NCI-H446 (cell line): ENCODE measurements at regions not wholly inside any gene's neighbourhood (a gene's known extent, or its start where the extent isn't known, plus 50 kb on each side); places are given as distances from the start of the nearest gene placed in this dataset.
"Not testable (repeated sequence)": the region's sequence is repeated elsewhere in the genome, so short reads cannot be mapped to it uniquely, and the experiment has no call there.

Source experiments
- DNase-seq, 2 experiments: peaks; one replicate each; lab custom pipeline; 2025; lab: John Stamatoyannopoulos, UW

GRCh38 chr4:123638834-123639233 lies 242.2 kb downstream of the SPRY1 start:
- DNase-seq: no peak

GRCh38 chr4:123640271-123640670 lies 243.7 kb downstream of the SPRY1 start:
- no peak for DNase-seq

GRCh38 chr4:123640824-123641223 lies 244.2 kb downstream of the SPRY1 start:
- DNase-seq: no peak

GRCh38 chr4:123643691-123644090 lies 247.1 kb downstream of the SPRY1 start:
- DNase-seq: no peak

- no peak for DNase-seq
Measured at GRCh38 chr4:123649250-123649644, 252.7 kb downstream of the SPRY1 start.

- DNase-seq: no peak
Measured at GRCh38 chr4:123649645-123650391, 253.2 kb downstream of the SPRY1 start.

GRCh38 chr4:123651066-123651465 lies 254.5 kb downstream of the SPRY1 start:
- no peak for DNase-seq

GRCh38 chr4:123651536-123652180 lies 255.1 kb downstream of the SPRY1 start:
- DNase-seq: no peak

- no peak for DNase-seq
Measured at GRCh38 chr4:123652476-123652875, 255.9 kb downstream of the SPRY1 start.

- DNase-seq: no peak
Measured at GRCh38 chr4:123653236-123653635, 256.6 kb downstream of the SPRY1 start.

GRCh38 chr4:123656746-123657294 lies 260.2 kb downstream of the SPRY1 start:
- DNase-seq: not testable (repeated sequence)

- not testable (repeated sequence) for DNase-seq
Measured at GRCh38 chr4:123657606-123658005, 261.0 kb downstream of the SPRY1 start.

GRCh38 chr4:123659262-123659661 lies 262.7 kb downstream of the SPRY1 start:
- no peak for DNase-seq

- no peak for DNase-seq
Measured at GRCh38 chr4:123659730-123660129, 263.1 kb downstream of the SPRY1 start.

- DNase-seq: no peak
Measured at GRCh38 chr4:123661080-123661737, 264.6 kb downstream of the SPRY1 start.

- DNase-seq: no peak
Measured at GRCh38 chr4:123662827-123663226, 266.2 kb downstream of the SPRY1 start.

- DNase-seq: no peak
Measured at GRCh38 chr4:123666486-123666885, 269.9 kb downstream of the SPRY1 start.

GRCh38 chr4:123667496-123667895 lies 270.9 kb downstream of the SPRY1 start:
- no peak for DNase-seq

GRCh38 chr4:123667991-123668390 lies 271.4 kb downstream of the SPRY1 start:
- no peak for DNase-seq

GRCh38 chr4:123671636-123672404 lies 275.2 kb downstream of the SPRY1 start:
- no peak for DNase-seq

- no peak for DNase-seq
Measured at GRCh38 chr4:123672987-123673386, 276.4 kb downstream of the SPRY1 start.

GRCh38 chr4:123673971-123674370 lies 277.4 kb downstream of the SPRY1 start:
- DNase-seq: no peak
